Endothelial cell of umbilical vein (primary cell): ENCODE measurements at regions not wholly inside any gene's neighbourhood (a gene's known extent, or its start where the extent isn't known, plus 50 kb on each side); places are given as distances from the start of the nearest gene placed in this dataset.

Experiments
- BruUV-seq: library from RNA; stranded (reverse); fragments of 400-500 nt; replicated peaks from 2 replicates; lab custom pipeline; 2021; lab: Mats Ljungman, UMichigan
- CTCF ChIA-PET: fragments of 300-600, 350-600 bp; sonication (Branson Sonifier 250); formaldehyde crosslinking; loops from one replicate; lab custom pipeline; 2021; ENCODE audit warnings: antibody characterized with exemption, inconsistent platforms; lab: Charles Lee
- POLR2A ChIA-PET: fragments of 300-600, 350-600 bp; sonication (Branson Sonifier 250); formaldehyde crosslinking; loops from one replicate; lab custom pipeline; 2021; ENCODE audit warnings: antibody characterized with exemption, inconsistent platforms; lab: Charles Lee
- DNase-seq: peaks from one replicate; pipeline ENCODE4 v3.0.0-alpha.2; 2011; ENCODE audit warnings: low read depth, low spot score
- FAIRE-seq: peaks from 2 replicates; lab custom pipeline; 2011; peaks lifted over from hg19 to GRCh38; lab: Jason Lieb, UNC
- H2AFZ ChIP-seq: 2 replicates; pipeline ENCODE4 v1.6.0; 2012; ENCODE audit warnings: low read depth, low read length, control low read depth, inconsistent platforms
- H3K27ac ChIP-seq: 2 replicates; pipeline ENCODE4 v1.5.1; 2011; ENCODE audit warnings: low read depth, mild to moderate bottlenecking, control low read depth, low read length, moderate library complexity; ENCODE audit not compliant: insufficient read depth
- H3K27me3 ChIP-seq, 2 experiments: 2 replicates each; pipeline versions ENCODE4 v1.6.0 to v1.6.1; 2011; ENCODE audit warnings: low read length in 2 of 2, mixed read lengths in 1 of 2; ENCODE audit not compliant: control insufficient read depth in 2 of 2, insufficient read depth in 2 of 2
- H3K36me3 ChIP-seq, 2 experiments: 2 replicates in 1 of 2; 3 replicates in 1 of 2; pipeline ENCODE4 v1.5.1; 2011; ENCODE audit warnings: low read length in 2 of 2, mild to moderate bottlenecking in 1 of 2, moderate library complexity in 1 of 2; ENCODE audit not compliant: control insufficient read depth in 2 of 2, insufficient read depth in 2 of 2; ENCODE audit errors: extremely low read depth in 1 of 2
- H3K4me1 ChIP-seq: 3 replicates; pipeline ENCODE4 v1.5.1; 2011; ENCODE audit warnings: mild to moderate bottlenecking, low read length; ENCODE audit not compliant: control insufficient read depth, insufficient read depth; ENCODE audit errors: extremely low read depth
- H3K4me2 ChIP-seq: 2 replicates; pipeline ENCODE4 v1.6.1; 2011; ENCODE audit warnings: low read length, control low read depth, mixed read lengths; ENCODE audit not compliant: insufficient read depth
- H3K4me3 ChIP-seq, 3 experiments: fragments of 200-600 bp in 1 of 3; sonication (generic), shearing (Covaris generic) in 1 of 3; replicated peaks in 1 of 3; 2 replicates each; pipeline ENCODE4 v1.5.1; 2011 to 2016; ENCODE audit warnings: control low read depth in 3 of 3, low read length in 3 of 3, mild to moderate bottlenecking in 2 of 3, inconsistent platforms in 1 of 3, low read depth in 1 of 3, moderate library complexity in 1 of 3; ENCODE audit not compliant: insufficient read depth in 1 of 3
- H3K79me2 ChIP-seq: 2 replicates; pipeline ENCODE4 v1.6.0; 2012; ENCODE audit warnings: low read length, inconsistent platforms; ENCODE audit not compliant: control insufficient read depth, insufficient read depth
- H3K9ac ChIP-seq: replicated peaks from 2 replicates; pipeline ENCODE3; 2011; ENCODE audit warnings: low read length, control low read depth; ENCODE audit not compliant: insufficient read depth; ENCODE audit errors: extremely low read depth
- H3K9me1 ChIP-seq: replicated peaks from 3 replicates; pipeline ENCODE4 v1.6.0; 2011; ENCODE audit warnings: mild to moderate bottlenecking, low read length; ENCODE audit not compliant: control insufficient read depth, insufficient read depth; ENCODE audit errors: extremely low read depth
- H3K9me3 ChIP-seq: replicated peaks from 2 replicates; pipeline ENCODE4 v1.5.1; 2012; ENCODE audit warnings: low read length, inconsistent platforms; ENCODE audit not compliant: control insufficient read depth, insufficient read depth
- H4K20me1 ChIP-seq: replicated peaks from 2 replicates; pipeline ENCODE3; 2011; ENCODE audit warnings: mild to moderate bottlenecking, low read length; ENCODE audit not compliant: control insufficient read depth, insufficient read depth; ENCODE audit errors: extremely low read depth
- EZH2 ChIP-seq: IDR thresholded peaks from 2 replicates; pipeline ENCODE4 v1.6.1; 2012; ENCODE audit warnings: borderline replicate concordance, low read depth, mild to moderate bottlenecking, moderate library complexity, low read length, inconsistent platforms; ENCODE audit not compliant: severe bottlenecking
- FOS ChIP-seq: IDR thresholded peaks from 2 replicates; pipeline ENCODE4 v1.6.1; 2011; ENCODE audit warnings: mild to moderate bottlenecking, low read length, moderate library complexity, borderline replicate concordance; ENCODE audit not compliant: insufficient read depth
- GATA2 ChIP-seq: IDR thresholded peaks from 2 replicates; pipeline ENCODE4 v1.7.0; 2011; ENCODE audit warnings: low read depth, mild to moderate bottlenecking, moderate library complexity, mixed read lengths, low read length; ENCODE audit not compliant: insufficient read length, insufficient read depth
- JUN ChIP-seq: IDR thresholded peaks from 2 replicates; pipeline ENCODE4 v1.6.1; 2011; ENCODE audit warnings: borderline replicate concordance, low read depth; ENCODE audit not compliant: insufficient read length, insufficient read depth
- MAX ChIP-seq: IDR thresholded peaks from 2 replicates; pipeline ENCODE4 v1.6.1; 2011; ENCODE audit not compliant: insufficient read depth, insufficient read length
- MYC ChIP-seq: IDR thresholded peaks from one replicate; pipeline ENCODE4 v1.6.1; 2011; ENCODE audit warnings: mild to moderate bottlenecking, low read depth, low read length
- POLR2A ChIP-seq: IDR thresholded peaks from 2 replicates; pipeline ENCODE4 v1.6.1; 2012; ENCODE audit warnings: low read depth, mild to moderate bottlenecking, control low read depth, low read length
- POLR2AphosphoS5 ChIP-seq: IDR thresholded peaks from 2 replicates; pipeline ENCODE4 v1.6.1; 2012; ENCODE audit warnings: low read depth, mild to moderate bottlenecking, control low read depth, low read length, moderate library complexity; ENCODE audit not compliant: insufficient read depth
- dilution Hi-C: fragments of 300-500 bp; cut with MboI; formaldehyde crosslinking; loops from one replicate; pipeline ENCODE4 v1.15.0; 2019; ENCODE audit warnings: low sequenced_read_pairs; ENCODE audit not compliant: extremely low pct_ligation_motif_present
- intact Hi-C: fragments of 100-400 bp; cut with micrococcal nuclease; formaldehyde crosslinking; loops from one replicate; pipeline ENCODE4 v1.10.0; 2022
- TF ChIP-seq, protein P1 (sequence below), 2 donors: IDR thresholded peaks; 1 replicate in 1 of 2; 2 replicates in 1 of 2; pipeline ENCODE4 v1.5.1; 2011; ENCODE audit warnings: low read length in 2 of 2, mild to moderate bottlenecking in 2 of 2, moderate library complexity in 2 of 2, control low read depth in 1 of 2, inconsistent platforms in 1 of 2, low read depth in 1 of 2; ENCODE audit not compliant: insufficient read depth in 1 of 2; ENCODE audit errors: extremely low read depth in 1 of 2

DNA sequence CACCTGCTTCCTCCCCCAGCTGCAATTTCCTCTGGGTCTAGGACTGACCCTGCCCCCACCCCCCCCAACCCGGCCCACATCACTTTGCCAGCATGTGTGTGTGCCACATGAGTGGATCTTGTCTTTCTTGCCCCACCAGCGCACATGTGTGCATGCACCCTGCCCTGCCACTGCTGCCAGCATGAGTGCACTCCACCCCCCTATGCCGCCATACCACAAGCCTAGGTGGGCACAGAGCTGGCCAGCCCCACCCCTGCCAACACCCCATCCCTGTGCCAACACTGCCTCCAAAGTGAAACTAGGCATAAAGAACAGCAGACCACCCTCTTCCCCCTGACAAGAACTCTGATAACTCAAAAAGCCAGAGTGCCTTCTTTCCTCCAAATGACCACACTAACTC is 296.3 kb upstream of the SGO1 start:
- intact Hi-C loops = no loop called here
- no peak overlapping the region for H3K9ac ChIP-seq
- H3K9me1 ChIP-seq = no peaks in the 10 kb centered on the region
- ChIA-PET POLR2A (no interaction called here), CTCF (no interaction called here)
- H4K20me1 ChIP-seq = no peaks in the 10 kb centered on the region
- no peak overlapping the region for H2AFZ ChIP-seq
- no peaks in the 10 kb centered on the region for H3K36me3 ChIP-seq
- H3K4me2 ChIP-seq = no peak overlapping the region
- no peaks in the 10 kb centered on the region for H3K27me3 ChIP-seq
- H3K4me3 ChIP-seq = no peak overlapping the region
- peaks cover 4% of the 10 kb centered on the region for H3K9me3 ChIP-seq
- FAIRE-seq = no peak
- no TSS peak for BruUV-seq
- DNase-seq = no peak
- no peak overlapping the region for H3K27ac ChIP-seq
- TF ChIP-seq MAX (no peak), POLR2A (no peak), EZH2 (no peak), POLR2AphosphoS5 (no peak), MYC (no peak), JUN (no peak), FOS (no peak), GATA2 (no peak)
- TF ChIP-seq, protein P1, sequence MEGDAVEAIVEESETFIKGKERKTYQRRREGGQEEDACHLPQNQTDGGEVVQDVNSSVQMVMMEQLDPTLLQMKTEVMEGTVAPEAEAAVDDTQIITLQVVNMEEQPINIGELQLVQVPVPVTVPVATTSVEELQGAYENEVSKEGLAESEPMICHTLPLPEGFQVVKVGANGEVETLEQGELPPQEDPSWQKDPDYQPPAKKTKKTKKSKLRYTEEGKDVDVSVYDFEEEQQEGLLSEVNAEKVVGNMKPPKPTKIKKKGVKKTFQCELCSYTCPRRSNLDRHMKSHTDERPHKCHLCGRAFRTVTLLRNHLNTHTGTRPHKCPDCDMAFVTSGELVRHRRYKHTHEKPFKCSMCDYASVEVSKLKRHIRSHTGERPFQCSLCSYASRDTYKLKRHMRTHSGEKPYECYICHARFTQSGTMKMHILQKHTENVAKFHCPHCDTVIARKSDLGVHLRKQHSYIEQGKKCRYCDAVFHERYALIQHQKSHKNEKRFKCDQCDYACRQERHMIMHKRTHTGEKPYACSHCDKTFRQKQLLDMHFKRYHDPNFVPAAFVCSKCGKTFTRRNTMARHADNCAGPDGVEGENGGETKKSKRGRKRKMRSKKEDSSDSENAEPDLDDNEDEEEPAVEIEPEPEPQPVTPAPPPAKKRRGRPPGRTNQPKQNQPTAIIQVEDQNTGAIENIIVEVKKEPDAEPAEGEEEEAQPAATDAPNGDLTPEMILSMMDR (IDR thresholded peaks at IDR 0.05; ENCODE audit: extremely low read depth in 1 of 2, insufficient read depth in 1 of 2, low read depth in 1 of 2, low read length in 2 of 2) = no peak
- dilution Hi-C loops = no loop called here
- H3K4me1 ChIP-seq = peaks cover 33% of the 10 kb centered on the region
- no peaks in the 10 kb centered on the region for H3K79me2 ChIP-seq
